ENCODE measurements at regions not wholly inside any gene's neighbourhood (a gene's known extent, or its start where the extent isn't known, plus 50 kb on each side); places are given as distances from the start of the nearest gene placed in this dataset.

DNA sequence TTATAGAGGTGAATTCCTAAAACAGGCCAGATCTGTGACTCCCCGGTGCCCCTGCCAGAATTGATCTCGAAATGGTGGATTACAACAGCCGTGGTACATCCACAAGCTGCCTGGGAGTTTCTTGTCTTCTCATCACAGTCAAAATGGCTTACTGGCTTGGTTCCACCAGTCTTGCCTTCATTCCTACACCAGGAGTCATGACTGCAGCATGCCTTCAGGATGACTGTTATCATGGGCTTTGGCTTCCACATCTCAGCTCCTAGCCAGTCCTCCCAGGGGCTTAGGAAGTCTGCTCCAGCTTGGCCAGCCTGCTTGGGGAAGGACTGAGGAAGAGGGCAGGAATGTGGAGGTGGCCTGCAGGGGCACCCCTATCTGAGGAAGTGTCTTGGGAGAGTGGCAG, 132.9 kb upstream of the NR3C1 start:
- TF ChIP-seq, protein P1, sequence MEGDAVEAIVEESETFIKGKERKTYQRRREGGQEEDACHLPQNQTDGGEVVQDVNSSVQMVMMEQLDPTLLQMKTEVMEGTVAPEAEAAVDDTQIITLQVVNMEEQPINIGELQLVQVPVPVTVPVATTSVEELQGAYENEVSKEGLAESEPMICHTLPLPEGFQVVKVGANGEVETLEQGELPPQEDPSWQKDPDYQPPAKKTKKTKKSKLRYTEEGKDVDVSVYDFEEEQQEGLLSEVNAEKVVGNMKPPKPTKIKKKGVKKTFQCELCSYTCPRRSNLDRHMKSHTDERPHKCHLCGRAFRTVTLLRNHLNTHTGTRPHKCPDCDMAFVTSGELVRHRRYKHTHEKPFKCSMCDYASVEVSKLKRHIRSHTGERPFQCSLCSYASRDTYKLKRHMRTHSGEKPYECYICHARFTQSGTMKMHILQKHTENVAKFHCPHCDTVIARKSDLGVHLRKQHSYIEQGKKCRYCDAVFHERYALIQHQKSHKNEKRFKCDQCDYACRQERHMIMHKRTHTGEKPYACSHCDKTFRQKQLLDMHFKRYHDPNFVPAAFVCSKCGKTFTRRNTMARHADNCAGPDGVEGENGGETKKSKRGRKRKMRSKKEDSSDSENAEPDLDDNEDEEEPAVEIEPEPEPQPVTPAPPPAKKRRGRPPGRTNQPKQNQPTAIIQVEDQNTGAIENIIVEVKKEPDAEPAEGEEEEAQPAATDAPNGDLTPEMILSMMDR (optimal IDR thresholded peaks at IDR 0.05 in 1 of 3, IDR thresholded peaks at IDR 0.05 in 1 of 3, conservative IDR thresholded peaks at IDR 0.05 in 1 of 3; ENCODE audit: extremely low read depth in 1 of 3, insufficient read depth in 2 of 3, low read length in 3 of 3): peak in 1 of 3 experiments; percentile 2
- TF ChIP-seq EZH2 (IDR thresholded peaks at IDR 0.05; ENCODE audit: low read length): no peak
